Suprapubic skin (tissue), 4 donors: ENCODE measurements at regions not wholly inside any gene's neighbourhood (a gene's known extent, or its start where the extent isn't known, plus 50 kb on each side); places are given as distances from the start of the nearest gene placed in this dataset.
"Not testable (repeated sequence)": the region's sequence is repeated elsewhere in the genome, so short reads cannot be mapped to it uniquely, and the experiment has no call there.

ENCODE experiments used
- DNase-seq, 2 donors: peaks; one replicate each; pipeline ENCODE4 v3.0.0-alpha.2; 2019; ENCODE audit warnings: low spot score in 2 of 2
- H3K27ac ChIP-seq: fragments of 200-600 bp; sonication (generic); one replicate; pipeline ENCODE4 v1.5.1; 2019
- H3K27me3 ChIP-seq: fragments of 200-600 bp; sonication (generic); one replicate; pipeline ENCODE4 v1.5.1; 2019
- H3K36me3 ChIP-seq: fragments of 200-600 bp; sonication (generic); one replicate; pipeline ENCODE4 v1.5.1; 2019
- H3K4me1 ChIP-seq: fragments of 200-600 bp; sonication (generic); one replicate; pipeline ENCODE4 v1.5.1; 2019
- H3K4me3 ChIP-seq: fragments of 200-600 bp; sonication (generic); one replicate; pipeline ENCODE4 v1.5.1; 2019; ENCODE audit warnings: mild to moderate bottlenecking
- H3K9me3 ChIP-seq: fragments of 200-600 bp; sonication (generic); one replicate; pipeline ENCODE4 v1.5.1; 2019
- CTCF ChIP-seq, 2 donors: fragments of 200-600 bp in 1 of 2; fragments of 450-650 bp in 1 of 2; sonication (generic) in 1 of 2; IDR thresholded peaks; one replicate each; pipeline ENCODE4 v1.5.1; 2016 to 2019; ENCODE audit warnings: antibody characterized with exemption in 2 of 2, mild to moderate bottlenecking in 1 of 2, moderate library complexity in 1 of 2
- EP300 ChIP-seq: sonication (generic); formaldehyde crosslinking; IDR thresholded peaks from one replicate; pipeline ENCODE4 v1.6.1; 2017; ENCODE audit warnings: antibody characterized with exemption
- POLR2A ChIP-seq, 2 donors: fragments of 450-650 bp; IDR thresholded peaks; one replicate each; pipeline ENCODE4 v1.6.1; 2017; ENCODE audit warnings: antibody characterized with exemption in 2 of 2, mild to moderate bottlenecking in 2 of 2, moderate library complexity in 2 of 2
- POLR2AphosphoS5 ChIP-seq, 3 donors: sonication (generic); formaldehyde crosslinking; IDR thresholded peaks; one replicate each; pipeline ENCODE4 v1.6.1; 2017; ENCODE audit warnings: antibody characterized with exemption in 3 of 3
- WGBS: methylation state at CpG from one replicate; pipeline ENCODE4 v1.1.5; 2018; 5-methylcytosine and 5-hydroxymethylcytosine counted together

- Histone ChIP-seq H3K27ac (no peak overlapping the region), H3K9me3 (no peaks in the 10 kb centered on the region), H3K36me3 (no peaks in the 10 kb centered on the region), H3K4me1 (no peaks in the 10 kb centered on the region), H3K27me3 (no peaks in the 10 kb centered on the region), H3K4me3 (no peak overlapping the region)
- TF ChIP-seq POLR2A (IDR thresholded peaks at IDR 0.05) (no peak), POLR2AphosphoS5 (IDR thresholded peaks at IDR 0.05) (no peak), CTCF (IDR thresholded peaks at IDR 0.05) (no peak)
- 93% methylated on average over 7 of the region's 7 CpGs for WGBS
- DNase-seq, result no peak
Measured at GRCh38 chr3:144737281-144737680, 765.7 kb downstream of the DIPK2A start.

GRCh38 chr3:144743225-144743668 lies 771.6 kb downstream of the DIPK2A start:
- TF ChIP-seq POLR2AphosphoS5 (IDR thresholded peaks at IDR 0.05), result no peak
- TF ChIP-seq POLR2A (IDR thresholded peaks at IDR 0.05), result no peak
- no peak for TF ChIP-seq EP300
- no peak for TF ChIP-seq CTCF (IDR thresholded peaks at IDR 0.05)
- Histone ChIP-seq H3K9me3 (no peaks in the 10 kb centered on the region), H3K4me3 (no peak overlapping the region), H3K27ac (no peak overlapping the region), H3K4me1 (no peaks in the 10 kb centered on the region), H3K27me3 (no peaks in the 10 kb centered on the region), H3K36me3 (no peaks in the 10 kb centered on the region)
- DNase-seq, result no peak
- WGBS, result 88% methylated on average over 1 of the region's 1 CpG

- no peaks in the 10 kb centered on the region for H3K9me3 ChIP-seq
- DNase-seq, result no peak
- no peak overlapping the region for H3K27ac ChIP-seq
- WGBS, result 75% methylated on average over 4 of the region's 4 CpGs
- no peaks in the 10 kb centered on the region for H3K36me3 ChIP-seq
- H3K4me3 ChIP-seq, result no peak overlapping the region
- H3K4me1 ChIP-seq, result no peaks in the 10 kb centered on the region
- no peaks in the 10 kb centered on the region for H3K27me3 ChIP-seq
- TF ChIP-seq CTCF (IDR thresholded peaks at IDR 0.05) (no peak), EP300 (no peak), POLR2AphosphoS5 (IDR thresholded peaks at IDR 0.05) (no peak), POLR2A (IDR thresholded peaks at IDR 0.05) (no peak)
Measured at GRCh38 chr3:144744473-144744872, 772.9 kb downstream of the DIPK2A start.

GRCh38 chr3:144746631-144747030 lies 775.0 kb downstream of the DIPK2A start:
- no peak overlapping the region for H3K4me3 ChIP-seq
- H3K27ac ChIP-seq, result no peak overlapping the region
- H3K27me3 ChIP-seq, result no peaks in the 10 kb centered on the region
- no peak for TF ChIP-seq EP300
- TF ChIP-seq POLR2A (IDR thresholded peaks at IDR 0.05), result no peak
- no peak for TF ChIP-seq CTCF (IDR thresholded peaks at IDR 0.05)
- TF ChIP-seq POLR2AphosphoS5 (IDR thresholded peaks at IDR 0.05), result no peak
- no peak for DNase-seq
- 72% methylated on average over 2 of the region's 2 CpGs for WGBS
- H3K4me1 ChIP-seq, result no peaks in the 10 kb centered on the region
- H3K36me3 ChIP-seq, result no peaks in the 10 kb centered on the region
- H3K9me3 ChIP-seq, result no peaks in the 10 kb centered on the region

GRCh38 chr3:144749536-144750253 lies 778.1 kb downstream of the DIPK2A start:
- H3K27me3 ChIP-seq, H3K4me1 ChIP-seq, H3K27ac ChIP-seq, H3K36me3 ChIP-seq, DNase-seq, H3K4me3 ChIP-seq, H3K9me3 ChIP-seq: not testable (repeated sequence)
- 97% methylated on average over 26 of the region's 38 CpGs for WGBS
